Activated CD4-positive, alpha-beta T cell treated with anti-CD3 and anti-CD28 coated beads for 1 hour (primary cell): ENCODE measurements at regions not wholly inside any gene's neighbourhood (a gene's known extent, or its start where the extent isn't known, plus 50 kb on each side); places are given as distances from the start of the nearest gene placed in this dataset.
"Not testable (repeated sequence)": the region's sequence is repeated elsewhere in the genome, so short reads cannot be mapped to it uniquely, and the experiment has no call there.

Experiments used
- DNase-seq: peaks from one replicate; pipeline ENCODE4 v3.0.0-alpha.2; 2020

DNA sequence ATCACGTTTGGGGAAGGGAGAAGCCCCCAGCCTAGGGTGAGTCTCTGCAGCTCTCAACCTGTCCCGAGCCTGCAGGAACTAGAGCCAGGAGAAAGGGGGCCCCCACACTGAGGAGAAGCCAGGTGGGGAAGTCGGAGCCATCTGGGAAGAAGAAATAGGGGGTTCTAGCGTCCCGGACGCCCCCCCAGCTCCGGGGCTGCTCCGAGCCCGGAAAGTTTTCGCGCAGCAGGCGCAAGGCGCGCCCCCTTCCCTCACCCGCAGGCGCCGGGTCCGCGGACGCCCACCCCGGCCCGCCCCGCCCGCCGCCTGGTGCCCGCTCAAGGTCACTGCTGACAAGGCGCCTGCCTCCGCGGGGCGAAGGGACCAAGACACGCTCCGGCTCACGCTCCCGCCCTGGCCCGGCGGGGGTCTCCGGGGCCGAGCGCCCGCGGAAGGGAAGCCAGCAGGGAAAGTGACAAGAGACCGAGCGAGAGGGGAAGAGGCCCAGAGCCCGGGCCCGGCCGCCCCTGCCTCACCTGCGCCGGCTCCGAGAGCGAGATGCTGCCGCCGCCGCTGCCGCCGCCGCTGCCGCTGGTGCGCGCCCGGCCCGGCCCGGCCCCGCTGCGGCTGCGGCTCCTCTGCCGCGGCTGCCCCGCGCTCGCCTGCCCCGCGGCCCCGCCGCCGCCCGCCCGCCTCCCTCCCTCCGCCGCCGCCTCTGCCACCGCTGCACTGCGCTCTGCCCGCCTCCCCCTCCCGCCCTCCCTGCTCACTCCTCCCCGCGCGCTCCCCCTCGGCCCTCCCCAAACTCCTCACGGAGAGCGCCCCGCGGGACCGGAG is 108.4 kb upstream of the SLC6A11 start:
- DNase-seq, result no peak

DNA sequence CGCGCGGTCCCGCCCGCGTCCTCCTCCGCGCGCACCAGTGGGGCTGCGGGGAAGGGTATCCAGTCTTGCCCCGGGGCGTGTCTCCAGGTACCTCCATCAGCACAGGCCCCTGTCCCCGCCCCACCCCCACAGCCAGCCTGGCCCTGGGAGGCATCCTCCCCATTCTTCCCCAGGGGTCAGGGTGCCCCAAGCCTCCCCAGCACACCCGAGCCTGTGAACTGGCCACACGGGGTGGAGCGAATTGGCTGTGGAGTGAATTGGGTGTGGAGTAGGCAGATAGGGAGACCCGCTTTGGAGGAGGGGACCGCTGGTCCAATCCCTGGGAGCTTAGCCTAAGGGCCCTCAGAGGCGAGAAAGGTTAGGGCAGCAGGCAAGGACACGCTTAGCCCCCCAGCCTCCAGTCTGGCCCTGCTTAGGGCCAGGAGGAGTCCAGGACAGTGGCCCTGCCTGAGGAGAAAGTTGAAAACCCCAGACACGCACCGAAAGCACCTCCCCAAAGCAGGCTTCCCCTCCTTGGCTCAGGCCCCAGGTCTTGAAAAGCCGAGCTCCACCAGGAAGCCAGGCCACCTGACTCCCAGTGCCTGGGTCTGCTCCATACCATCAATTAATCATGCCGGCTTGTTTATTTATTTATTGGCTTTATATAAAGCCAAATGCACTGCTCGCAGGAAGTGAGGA is 107.7 kb upstream of the SLC6A11 start:
- DNase-seq, result no peak

GRCh38 chr3:10709110-10709781 is 106.8 kb upstream of the SLC6A11 start:
- DNase-seq, result no peak

- DNase-seq, result no peak
Measured at GRCh38 chr3:10712121-10712520, 103.9 kb upstream of the SLC6A11 start.

- no peak for DNase-seq
Measured at GRCh38 chr3:10713656-10714055, 102.4 kb upstream of the SLC6A11 start.

- no peak for DNase-seq
Measured at GRCh38 chr3:10715886-10716285, 100.1 kb upstream of the SLC6A11 start.

GRCh38 chr3:10716964-10717363 is 99.1 kb upstream of the SLC6A11 start:
- DNase-seq, result no peak

DNA sequence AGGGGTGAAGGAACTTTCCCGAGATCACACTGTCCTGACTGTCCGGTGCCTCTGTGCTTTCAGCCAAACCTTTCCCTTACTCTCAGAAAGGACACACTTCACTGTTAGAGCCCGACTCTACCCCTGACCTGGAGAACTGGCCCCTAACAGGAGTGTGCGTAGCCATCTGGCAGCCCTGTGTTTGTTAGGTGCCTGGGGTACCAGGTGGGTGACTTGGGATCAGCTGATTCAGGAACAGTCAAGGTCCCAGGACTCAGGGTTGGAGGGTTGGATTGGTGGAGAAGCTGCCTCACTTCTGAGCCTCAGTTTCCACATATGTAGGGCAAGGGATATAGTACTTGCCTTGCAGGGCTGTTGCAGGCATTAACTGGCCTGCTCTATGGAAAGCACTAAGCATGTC is 98.3 kb upstream of the SLC6A11 start:
- DNase-seq, result no peak

DNA sequence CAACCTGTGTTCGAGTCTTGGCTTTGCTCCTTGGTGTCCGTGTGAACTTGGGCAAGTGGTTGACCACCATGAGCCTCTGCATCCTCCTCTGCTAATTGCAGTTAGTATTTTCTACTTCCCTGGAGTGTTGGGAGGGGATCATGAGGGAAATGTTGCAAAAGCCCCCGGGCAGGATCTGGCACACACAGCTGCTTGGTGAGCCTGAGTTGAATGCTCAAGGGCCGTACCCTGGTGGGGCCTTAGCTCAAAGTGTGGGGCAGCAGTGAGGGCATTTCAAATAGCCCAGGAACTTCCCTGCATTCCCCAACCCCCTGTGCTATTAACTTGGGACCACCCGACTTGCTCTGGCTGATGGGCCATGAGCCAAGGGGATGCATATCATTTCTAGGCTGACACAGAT is 94.9 kb upstream of the SLC6A11 start:
- DNase-seq, result no peak

DNA sequence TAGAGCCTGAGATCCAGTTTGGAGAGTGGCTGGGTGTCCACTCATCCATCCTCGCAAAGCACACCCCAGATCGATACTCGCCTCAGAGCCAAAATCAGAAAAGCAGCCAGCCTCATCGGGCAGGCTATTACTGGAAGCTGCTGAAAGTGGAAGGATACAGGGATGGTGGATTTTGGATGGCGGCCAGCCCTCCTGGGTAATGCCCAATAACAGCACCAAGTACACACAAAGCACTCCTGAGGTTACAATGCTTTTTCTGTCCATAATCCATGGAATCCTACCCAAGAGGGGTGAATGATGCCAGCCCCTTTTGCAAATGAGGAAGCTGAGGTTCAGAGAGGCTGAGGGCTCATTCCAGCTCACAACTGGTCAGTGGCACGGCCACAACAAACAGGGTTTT is 93.1 kb upstream of the SLC6A11 start:
- DNase-seq, result no peak

- DNase-seq, result no peak
Measured at GRCh38 chr3:10723991-10724390, 92.0 kb upstream of the SLC6A11 start.

DNA sequence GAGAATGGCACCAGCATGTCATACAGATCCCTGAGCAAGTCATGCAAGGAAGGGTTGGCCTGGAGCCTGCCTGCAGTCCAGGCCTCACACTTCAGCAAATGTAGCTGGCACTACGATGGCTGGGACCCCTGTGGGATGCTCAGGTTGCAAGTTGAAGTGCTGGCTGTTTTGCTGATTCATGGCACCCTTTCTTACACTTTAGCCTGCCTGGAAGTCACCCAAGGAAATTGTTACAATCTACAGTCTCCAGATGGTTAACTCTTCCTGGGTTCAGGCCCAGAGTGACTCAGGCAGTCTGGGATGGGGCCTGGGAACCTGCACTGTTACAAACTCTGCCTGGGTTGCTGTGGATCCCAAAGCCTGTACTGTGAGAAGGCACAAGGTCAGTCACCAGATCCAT is 91.0 kb upstream of the SLC6A11 start:
- no peak for DNase-seq

DNA sequence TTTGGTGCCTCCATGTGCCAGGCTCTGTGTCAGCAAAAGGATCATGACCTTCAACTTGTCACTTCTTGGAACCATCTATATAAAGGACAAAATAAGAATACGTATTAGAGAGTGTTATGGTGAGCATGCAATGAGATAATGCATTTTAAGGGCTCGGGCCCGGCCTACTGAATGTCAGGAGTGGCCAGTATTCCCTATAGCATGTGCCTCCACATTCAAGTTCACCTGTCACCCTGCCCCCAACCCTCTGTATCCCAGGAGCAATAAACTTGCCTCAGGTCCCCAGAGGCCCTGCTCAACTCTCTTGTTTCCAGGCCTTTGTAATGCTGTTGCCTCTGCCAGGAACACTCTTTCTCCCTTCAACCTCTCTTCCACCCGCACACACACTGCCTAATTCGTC is 90.2 kb upstream of the SLC6A11 start:
- no peak for DNase-seq

DNA sequence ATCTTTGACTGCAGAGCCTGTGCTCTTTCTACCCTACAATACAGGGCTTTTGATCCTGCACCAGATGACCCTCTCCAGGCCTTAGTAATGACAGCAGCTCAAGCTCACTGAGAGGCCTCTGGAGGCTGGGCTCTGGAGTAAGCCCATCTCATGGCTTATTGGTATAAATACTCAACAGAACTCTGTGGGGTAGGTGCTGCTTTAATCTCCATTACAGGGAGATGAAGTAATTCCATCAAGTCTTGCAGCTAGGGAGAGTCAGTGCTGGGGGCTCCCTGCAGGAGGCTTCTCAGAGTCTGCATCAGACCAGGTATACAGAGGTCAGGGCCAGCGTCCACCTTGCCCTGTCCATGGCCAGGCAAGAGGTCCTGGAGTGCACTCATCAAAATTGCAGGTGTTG is 89.2 kb upstream of the SLC6A11 start:
- no peak for DNase-seq

GRCh38 chr3:10729439-10729838 is 86.6 kb upstream of the SLC6A11 start:
- DNase-seq, result no peak

DNA sequence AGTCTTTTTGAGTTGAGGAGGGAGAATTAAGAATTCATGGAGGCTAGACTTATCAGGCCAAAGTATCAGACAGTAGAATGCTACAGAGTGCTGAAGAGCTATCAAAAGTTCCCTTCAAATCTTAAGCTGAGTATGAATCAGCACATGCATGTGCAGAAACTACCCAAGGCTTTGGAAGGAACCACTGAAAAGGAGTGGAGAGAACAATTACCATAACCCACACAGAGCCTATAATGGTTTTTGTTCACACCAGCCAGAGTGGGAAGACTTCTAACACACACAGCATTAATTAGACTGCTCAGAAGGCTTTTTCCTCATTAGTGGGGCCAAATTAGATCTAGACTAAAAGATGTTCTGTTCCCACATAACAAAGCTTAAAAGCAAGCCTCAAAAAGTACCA is 83.7 kb upstream of the SLC6A11 start:
- no peak for DNase-seq

DNA sequence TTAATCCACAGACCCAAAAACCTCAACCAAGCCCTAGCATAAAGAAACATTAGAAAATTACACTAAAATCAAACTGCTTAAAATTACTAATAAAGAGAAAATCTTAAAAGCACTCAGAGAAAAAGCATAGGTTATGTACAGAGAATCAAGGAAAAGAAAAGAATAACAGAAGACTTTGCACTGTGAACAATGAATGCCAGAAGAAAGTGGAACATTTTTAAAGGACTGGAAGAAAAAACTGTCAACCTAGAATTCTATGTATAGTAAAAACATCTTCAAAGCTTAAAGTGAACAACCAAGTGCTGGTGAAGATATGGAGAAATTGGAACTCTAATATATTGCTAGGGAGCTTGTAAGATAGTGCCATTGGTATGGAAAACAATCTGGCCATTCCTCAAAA is 82.7 kb upstream of the SLC6A11 start:
- no peak for DNase-seq

- DNase-seq, result not testable (repeated sequence)
Measured at GRCh38 chr3:10736444-10736843, 79.6 kb upstream of the SLC6A11 start.

DNA sequence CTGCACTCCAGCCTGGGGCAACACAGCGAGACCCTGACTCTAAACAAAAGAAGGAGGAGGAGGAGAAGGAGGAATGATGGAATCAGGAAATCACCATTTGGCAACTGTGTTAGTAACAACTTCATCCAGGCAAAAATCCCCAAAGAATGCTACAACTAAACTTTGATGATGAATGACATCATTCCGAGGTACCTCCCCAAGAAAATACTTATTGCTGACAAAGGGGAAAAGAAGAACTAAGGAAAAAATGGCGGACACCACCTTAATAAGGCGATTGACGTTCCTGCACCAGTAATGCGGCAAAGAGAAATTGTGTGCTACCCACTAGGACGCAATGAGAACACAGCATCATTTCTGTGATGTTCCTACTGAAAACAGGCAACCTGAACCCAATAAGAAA is 78.2 kb upstream of the SLC6A11 start:
- no peak for DNase-seq

- DNase-seq, result peak; percentile 61
Measured at GRCh38 chr3:10738688-10739372, 77.2 kb upstream of the SLC6A11 start.

- no peak for DNase-seq
Measured at GRCh38 chr3:10740954-10741353, 75.1 kb upstream of the SLC6A11 start.

- no peak for DNase-seq
Measured at GRCh38 chr3:10741891-10742671, 73.9 kb upstream of the SLC6A11 start.
